Lung (tissue), 11 donors: ENCODE measurements at regions not wholly inside any gene's neighbourhood (a gene's known extent, or its start where the extent isn't known, plus 50 kb on each side); places are given as distances from the start of the nearest gene placed in this dataset.

ENCODE experiments used
- ATAC-seq: fragments of 200-7000 bp; cut with Tn5 transposase; one replicate; pipeline ENCODE4 v1.9.1; 2020; ENCODE audit warnings: moderate number of reproducible peaks; ENCODE audit not compliant: insufficient read depth, low FRiP score
- DNase-seq, 3 donors: peaks; one replicate each; pipeline ENCODE4 v3.0.0-alpha.2; 2013 to 2017
- H3K27ac ChIP-seq, 2 donors: one replicate each; pipeline ENCODE4 v1.5.1; 2013; ENCODE audit warnings: mild to moderate bottlenecking in 2 of 2, moderate library complexity in 2 of 2, control low read depth in 1 of 2, inconsistent platforms in 1 of 2, low read depth in 1 of 2, low read length in 1 of 2
- H3K27me3 ChIP-seq, 3 donors: one replicate each; pipeline ENCODE4 v1.5.1; 2013; ENCODE audit warnings: low read length in 2 of 3; ENCODE audit not compliant: control insufficient read depth in 3 of 3, insufficient read depth in 3 of 3
- H3K36me3 ChIP-seq, 4 donors: one replicate each; pipeline ENCODE4 v1.5.1; 2013; ENCODE audit warnings: low read length in 4 of 4, mild to moderate bottlenecking in 1 of 4, moderate library complexity in 1 of 4; ENCODE audit not compliant: control insufficient read depth in 4 of 4, insufficient read depth in 4 of 4
- H3K4me1 ChIP-seq, 5 donors: one replicate each; pipeline ENCODE4 v1.5.1; 2013; ENCODE audit warnings: low read length in 5 of 5, mild to moderate bottlenecking in 2 of 5, moderate library complexity in 1 of 5; ENCODE audit not compliant: control insufficient read depth in 5 of 5, insufficient read depth in 5 of 5
- H3K4me3 ChIP-seq: one replicate; pipeline ENCODE4 v1.5.1; 2013; ENCODE audit warnings: mild to moderate bottlenecking, control low read depth, moderate library complexity
- H3K9ac ChIP-seq, 2 donors: one replicate each; pipeline ENCODE4 v1.5.1; 2013; ENCODE audit warnings: low read length in 2 of 2, control low read depth in 1 of 2; ENCODE audit not compliant: insufficient read depth in 1 of 2
- H3K9me3 ChIP-seq, 4 donors: one replicate each; pipeline ENCODE4 v1.5.1; 2013; ENCODE audit warnings: low read length in 3 of 4, mild to moderate bottlenecking in 1 of 4, moderate library complexity in 1 of 4; ENCODE audit not compliant: control insufficient read depth in 4 of 4, insufficient read depth in 3 of 4
- CTCF ChIP-seq: IDR thresholded peaks from 2 replicates; pipeline ENCODE4 v1.5.1; 2012; ENCODE audit warnings: mild to moderate bottlenecking; ENCODE audit errors: control extremely low read depth, extremely low read depth
- WGBS, 2 donors: extraction: QIAGEN DNeasy Blood & Tissue Kit; methylation state at CpG; one replicate each; pipeline ENCODE4 v1.1.7; 2013; 5-methylcytosine and 5-hydroxymethylcytosine counted together
- donor health status: control.
- donor health status: control.
- donor health status: Bipolar disorder and iron deficiency.
- donor health status: healthy.
- donor health status: DM: yes; HTN: yes; CAD: no.

- no peak for DNase-seq
- H3K27me3 ChIP-seq, result no peaks in the 10 kb centered on the region
- H3K9ac ChIP-seq, result no peak overlapping the region
- H3K36me3 ChIP-seq, result no peaks in the 10 kb centered on the region
- no peak for TF ChIP-seq CTCF
- H3K27ac ChIP-seq, result no peak overlapping the region
- 81 to 93% methylated on average over 2 of the region's 2 CpGs for WGBS, 2 donors
- H3K9me3 ChIP-seq, result no peaks in the 10 kb centered on the region
- no peak for ATAC-seq
- no peak overlapping the region for H3K4me3 ChIP-seq
- peaks cover 0 to 6% (median 0%) of the 10 kb centered on the region in 5 donors for H3K4me1 ChIP-seq
Measured at GRCh38 chr6:132088150-132088549, 137.0 kb upstream of the CCN2 start.

DNA sequence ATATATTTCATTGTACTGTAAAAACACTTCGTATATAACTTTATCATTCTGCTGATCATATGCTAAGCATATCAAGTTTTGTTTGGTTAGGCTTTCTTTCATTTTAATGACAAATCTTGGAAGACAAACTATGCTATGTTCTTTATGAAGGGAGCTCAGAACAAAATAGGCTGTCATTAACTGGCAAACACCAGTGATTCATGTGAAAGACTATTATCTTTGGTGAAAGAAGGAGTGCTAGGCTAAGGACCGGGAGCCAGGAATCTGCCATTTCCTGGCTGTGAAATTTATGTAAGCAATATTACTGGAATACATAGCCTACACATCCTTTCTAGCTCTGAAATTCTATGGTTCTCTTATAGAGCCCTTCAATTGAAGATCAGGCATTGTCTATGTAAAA, 136.2 kb upstream of the CCN2 start:
- peak in 2 of 3 donors; percentile 5 to 25 for DNase-seq
- H3K27ac ChIP-seq, result no peak overlapping the region
- H3K4me1 ChIP-seq, result peaks cover 0 to 6% (median 0%) of the 10 kb centered on the region in 5 donors
- no peak for TF ChIP-seq CTCF
- no peak overlapping the region for H3K4me3 ChIP-seq
- 70 to 76% methylated on average over 2 of the region's 2 CpGs for WGBS, 2 donors
- H3K36me3 ChIP-seq, result no peaks in the 10 kb centered on the region
- no peak for ATAC-seq
- no peak overlapping the region for H3K9ac ChIP-seq
- H3K9me3 ChIP-seq, result no peaks in the 10 kb centered on the region
- H3K27me3 ChIP-seq, result no peaks in the 10 kb centered on the region

DNA sequence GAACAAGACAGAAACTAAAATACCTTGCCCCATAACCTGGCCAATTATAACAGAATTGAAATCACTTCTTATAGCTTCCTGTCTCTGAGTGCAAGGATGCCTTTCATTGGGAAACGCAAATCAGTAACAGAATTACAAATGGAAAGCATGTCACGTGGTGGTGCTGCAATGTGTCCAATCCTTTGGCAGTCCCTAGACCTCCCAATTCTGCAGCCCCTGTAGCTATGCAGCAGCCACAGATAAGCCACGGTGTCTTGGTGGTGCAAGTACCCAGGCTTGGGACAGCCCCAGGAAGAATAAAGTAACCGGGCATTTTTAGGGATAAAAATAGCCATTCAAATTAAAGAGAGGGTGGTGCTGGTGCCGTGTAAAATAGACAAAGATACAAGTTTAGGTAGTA, 134.6 kb upstream of the CCN2 start:
- Histone ChIP-seq H3K27ac (no peak overlapping the region), H3K4me3 (no peak overlapping the region), H3K4me1 (peaks cover 0 to 6% (median 0%) of the 10 kb centered on the region in 5 donors), H3K9ac (no peak overlapping the region), H3K27me3 (no peaks in the 10 kb centered on the region), H3K36me3 (no peaks in the 10 kb centered on the region), H3K9me3 (no peaks in the 10 kb centered on the region)
- WGBS, 2 donors, result 69 to 75% methylated on average over 5 of the region's 5 CpGs
- ATAC-seq (no peak), DNase-seq (no peak)
- no peak for TF ChIP-seq CTCF

- H3K4me1 ChIP-seq, result peaks cover 0 to 6% (median 0%) of the 10 kb centered on the region in 5 donors
- 68 to 83% methylated on average over 3 of the region's 3 CpGs for WGBS, 2 donors
- H3K4me3 ChIP-seq, result no peak overlapping the region
- no peaks in the 10 kb centered on the region for H3K27me3 ChIP-seq
- DNase-seq (peak in 2 of 3 donors; percentile 12 to 20), ATAC-seq (no peak)
- no peak overlapping the region for H3K9ac ChIP-seq
- no peaks in the 10 kb centered on the region for H3K9me3 ChIP-seq
- TF ChIP-seq CTCF, result no peak
- peak overlapping the region in 1 of 2 donors; percentile 29 for H3K27ac ChIP-seq
- no peaks in the 10 kb centered on the region for H3K36me3 ChIP-seq
Measured at GRCh38 chr6:132084811-132085509, 133.8 kb upstream of the CCN2 start.
